ENCODE measurements at regions not wholly inside any gene's neighbourhood (a gene's known extent, or its start where the extent isn't known, plus 50 kb on each side); places are given as distances from the start of the nearest gene placed in this dataset.
"Not testable (repeated sequence)": the region's sequence is repeated elsewhere in the genome, so short reads cannot be mapped to it uniquely, and the experiment has no call there.

GRCh38 chr18:76307293-76307690 is 187.8 kb downstream of the ZNF516 start:
- in situ Hi-C loops (cut with MboI; ENCODE audit: low sequenced_read_pairs): no loop called here

GRCh38 chr18:76306685-76307292 is 188.3 kb downstream of the ZNF516 start:
- in situ Hi-C loops (cut with MboI; ENCODE audit: low sequenced_read_pairs): no loop called here

- in situ Hi-C loops (cut with MboI; ENCODE audit: low sequenced_read_pairs): loop anchor here (25.0 kb wide), 1 partner anchor 1876 kb away; no protein-coding TSS in a partner anchor
These were observed 209.2 kb downstream of the ZNF516 start for GRCh38 chr18:76285866-76286265.

- in situ Hi-C loops (cut with MboI; ENCODE audit: low sequenced_read_pairs): loop anchor here (25.0 kb wide), 1 partner anchor 1881 kb away; no protein-coding TSS in a partner anchor
These were observed 213.5 kb downstream of the ZNF516 start for GRCh38 chr18:76281565-76281964.

- in situ Hi-C loops (cut with MboI; ENCODE audit: low sequenced_read_pairs): loop anchor here (25.0 kb wide), 1 partner anchor 1884 kb away; no protein-coding TSS in a partner anchor
These were observed 217.2 kb downstream of the ZNF516 start for GRCh38 chr18:76277801-76278200.

GRCh38 chr18:76275727-76276313 is 219.2 kb downstream of the ZNF516 start:
- in situ Hi-C loops (cut with MboI; ENCODE audit: low sequenced_read_pairs): loop anchor here (25.0 kb wide), 1 partner anchor 1886 kb away; no protein-coding TSS in a partner anchor

GRCh38 chr18:76274468-76275289 is 220.4 kb downstream of the ZNF516 start:
- in situ Hi-C loops (cut with MboI; ENCODE audit: low sequenced_read_pairs): loop anchor here (25.0 kb wide), 1 partner anchor 1888 kb away; no protein-coding TSS in a partner anchor

- in situ Hi-C loops (cut with MboI; ENCODE audit: low sequenced_read_pairs): no loop called here
These were observed 221.1 kb downstream of the ZNF516 start for GRCh38 chr18:76273956-76274355.

- in situ Hi-C loops (cut with MboI; ENCODE audit: low sequenced_read_pairs): no loop called here
These were observed 222.0 kb downstream of the ZNF516 start for GRCh38 chr18:76273036-76273545.

- in situ Hi-C loops (cut with MboI; ENCODE audit: low sequenced_read_pairs): not testable (repeated sequence)
These were observed 227.6 kb downstream of the ZNF516 start for GRCh38 chr18:76267423-76267822.

GRCh38 chr18:76266236-76266991 is 228.6 kb downstream of the ZNF516 start:
- in situ Hi-C loops (cut with MboI; ENCODE audit: low sequenced_read_pairs): no loop called here

GRCh38 chr18:76265497-76266235 is 229.4 kb downstream of the ZNF516 start:
- in situ Hi-C loops (cut with MboI; ENCODE audit: low sequenced_read_pairs): no loop called here

GRCh38 chr18:76264876-76265250 is 230.2 kb downstream of the ZNF516 start:
- in situ Hi-C loops (cut with MboI; ENCODE audit: low sequenced_read_pairs): no loop called here

GRCh38 chr18:76264198-76264875 is 230.7 kb downstream of the ZNF516 start:
- in situ Hi-C loops (cut with MboI; ENCODE audit: low sequenced_read_pairs): no loop called here

GRCh38 chr18:76263046-76264005 is 231.7 kb downstream of the ZNF516 start:
- in situ Hi-C loops (cut with MboI; ENCODE audit: low sequenced_read_pairs): no loop called here

- in situ Hi-C loops (cut with MboI; ENCODE audit: low sequenced_read_pairs): no loop called here
These were observed 234.0 kb downstream of the ZNF516 start for GRCh38 chr18:76260941-76261472.

GRCh38 chr18:76259711-76260110 is 235.3 kb downstream of the ZNF516 start:
- in situ Hi-C loops (cut with MboI; ENCODE audit: low sequenced_read_pairs): no loop called here

- in situ Hi-C loops (cut with MboI; ENCODE audit: low sequenced_read_pairs): no loop called here
These were observed 235.9 kb downstream of the ZNF516 start for GRCh38 chr18:76259096-76259495.

Data from HL-60/S4 treated with retinoic acid at 250 ng/mL for 4 days and 3 days (cell line).